ENCODE measurements at regions not wholly inside any gene's neighbourhood (a gene's known extent, or its start where the extent isn't known, plus 50 kb on each side); places are given as distances from the start of the nearest gene placed in this dataset.

- no peak for TF ChIP-seq FUBP1 (CRISPR knock-in tag; IDR thresholded peaks at IDR 0.05; ENCODE audit: borderline replicate concordance)
- no peak for TF ChIP-seq PAWR (CRISPR knock-in tag; IDR thresholded peaks at IDR 0.05; ENCODE audit: borderline replicate concordance)
- no peak; the same call in 1 of the 2 replicates for TF ChIP-seq ZNF441 (CRISPR knock-in tag; IDR thresholded peaks at IDR 0.05; ENCODE audit: borderline replicate concordance)
- TF ChIP-seq CBX2 (IDR thresholded peaks at IDR 0.05; ENCODE audit: low read depth, low read length), result no peak
- no peak for TF ChIP-seq CBX2 (CRISPR knock-in tag; IDR thresholded peaks at IDR 0.05; ENCODE audit: low read depth)
- TF ChIP-seq ZBTB38 (CRISPR knock-in tag; IDR thresholded peaks at IDR 0.05), result 0 out of 2 replicates have a peak, but pooled peaks have one; percentile 43
- peak; percentile 53; the same call in 1 of the 2 replicates for TF ChIP-seq DR1 (CRISPR knock-in tag; IDR thresholded peaks at IDR 0.05)
- no peak for TF ChIP-seq CCAR2 (optimal IDR thresholded peaks at IDR 0.05; ENCODE audit: low read depth, low read length)
- TF ChIP-seq ZNF572 (CRISPR knock-in tag; IDR thresholded peaks at IDR 0.05), result no peak
- peak; percentile 95 for TF ChIP-seq ZNF687 (CRISPR knock-in tag; IDR thresholded peaks at IDR 0.05)
- TF ChIP-seq SIN3A (IDR thresholded peaks at IDR 0.05; ENCODE audit: borderline replicate concordance, low read depth, low read length), result peak; percentile 70; the same call in 1 of the 2 replicates
- TF ChIP-seq PCBP1 (IDR thresholded peaks at IDR 0.05; ENCODE audit: borderline replicate concordance, low read depth, low read length), result no peak
- TF ChIP-seq KAT2B (IDR thresholded peaks at IDR 0.05; ENCODE audit: borderline replicate concordance, low read depth, low read length), result no peak
- TF ChIP-seq ZNF746 (CRISPR knock-in tag; IDR thresholded peaks at IDR 0.05), result no peak
- 0 out of 2 replicates have a peak, but pooled peaks have one; percentile 61 for TF ChIP-seq ZNF124 (CRISPR knock-in tag; IDR thresholded peaks at IDR 0.05)
- no peak for TF ChIP-seq CREB3 (CRISPR knock-in tag; IDR thresholded peaks at IDR 0.05)
- TF ChIP-seq ZNF143 (CRISPR knock-in tag; IDR thresholded peaks at IDR 0.05), result no peak
- TF ChIP-seq NR2C2 (CRISPR knock-in tag; IDR thresholded peaks at IDR 0.05; ENCODE audit: borderline replicate concordance), result no peak; the same call in 1 of the 2 replicates
- TF ChIP-seq ZEB1 (IDR thresholded peaks at IDR 0.05; ENCODE audit: insufficient replicate concordance, low read depth), result no peak
- 0 out of 2 replicates have a peak, but pooled peaks have one; percentile 61 for TF ChIP-seq ESRRA (CRISPR knock-in tag; IDR thresholded peaks at IDR 0.05; ENCODE audit: low read depth)
- no peak for TF ChIP-seq MTF2 (CRISPR knock-in tag; IDR thresholded peaks at IDR 0.05; ENCODE audit: borderline replicate concordance)
- TF ChIP-seq MXI1 (IDR thresholded peaks at IDR 0.05; ENCODE audit: borderline replicate concordance, low read depth, low read length), result peak; percentile 89; the same call in 2 of the 3 replicates
Measured at GRCh38 chr9:110125207-110125751, 82.7 kb downstream of the C9orf152 start (continued).
